WTC11 (cell line): ENCODE measurements at regions not wholly inside any gene's neighbourhood (a gene's known extent, or its start where the extent isn't known, plus 50 kb on each side); places are given as distances from the start of the nearest gene placed in this dataset.

Source experiments
- ATAC-seq: fragments of 200-7000 bp; cut with Tn5 transposase; 2 replicates; pipeline ENCODE4 v1.10.0; 2021; ENCODE audit warnings: mild to moderate bottlenecking, moderate library complexity
- CTCF ChIA-PET: fragments of 300-600 bp; sonication (Branson Sonifier 250); formaldehyde crosslinking; loops from one replicate; lab custom pipeline; 2021; ENCODE audit warnings: antibody characterized with exemption; lab: Charles Lee
- POLR2A ChIA-PET: fragments of 350-600 bp; sonication (Branson Sonifier 250); formaldehyde crosslinking; loops from one replicate; lab custom pipeline; 2021; ENCODE audit warnings: antibody characterized with exemption; lab: Charles Lee
- DNase-seq: peaks from one replicate; pipeline ENCODE4 v3.0.0; 2021; ENCODE audit warnings: low spot score
- H3K27ac Mint-ChIP-seq: 2 replicates; pipeline ENCODE4 v1.8.0; 2021; ENCODE audit warnings: mixed read lengths
- H3K27me3 Mint-ChIP-seq: 2 replicates; pipeline ENCODE4 v1.8.0; 2021; ENCODE audit warnings: low read depth, mild to moderate bottlenecking, moderate library complexity, mixed read lengths
- H3K36me3 Mint-ChIP-seq: 2 replicates; pipeline ENCODE4 v1.8.0; 2021; ENCODE audit warnings: mixed read lengths
- H3K4me1 Mint-ChIP-seq: 2 replicates; pipeline ENCODE4 v1.8.0; 2022; ENCODE audit warnings: mixed read lengths
- H3K4me3 Mint-ChIP-seq: 2 replicates; pipeline ENCODE4 v1.8.0; 2021; ENCODE audit warnings: mild to moderate bottlenecking, moderate library complexity, mixed read lengths
- H3K9me3 Mint-ChIP-seq: 2 replicates; pipeline ENCODE4 v1.8.0; 2021; ENCODE audit warnings: mixed read lengths
- CREM ChIP-seq: sonication (generic); formaldehyde crosslinking; IDR thresholded peaks from 2 replicates; pipeline ENCODE4 v1.8.1; 2022; ENCODE audit warnings: mild to moderate bottlenecking, missing genetic modification reagents, moderate library complexity
- ELF4 ChIP-seq: sonication (generic); formaldehyde crosslinking; IDR thresholded peaks from 2 replicates; pipeline ENCODE4 v1.8.1; 2022; ENCODE audit warnings: low read depth, mild to moderate bottlenecking, moderate library complexity, missing genetic modification reagents
- EMX1 ChIP-seq: fragments of 250-450 bp; sonication (Bioruptor Pico); IDR thresholded peaks from 2 replicates; pipeline ENCODE4 v1.8.0; 2021; ENCODE audit warnings: mild to moderate bottlenecking
- GABPB1 ChIP-seq: sonication (generic); formaldehyde crosslinking; IDR thresholded peaks from 2 replicates; pipeline ENCODE4 v1.8.1; 2023; ENCODE audit warnings: mild to moderate bottlenecking, missing genetic modification reagents
- GTF2I ChIP-seq: fragments of 250-450 bp; sonication (Bioruptor Pico); conservative IDR thresholded peaks from 2 replicates; pipeline ENCODE4 v1.4.0; 2021; ENCODE audit warnings: mild to moderate bottlenecking
- IRF2 ChIP-seq: sonication (generic); formaldehyde crosslinking; IDR thresholded peaks from 2 replicates; pipeline ENCODE4 v1.8.0; 2022; ENCODE audit warnings: low read depth, missing genetic modification reagents, borderline replicate concordance
- JAZF1 ChIP-seq: fragments of 250-450 bp; sonication (Bioruptor Pico); IDR thresholded peaks from 2 replicates; pipeline ENCODE4 v1.9.0; 2021; ENCODE audit warnings: moderate library complexity, mild to moderate bottlenecking, inconsistent platforms
- MAX ChIP-seq: sonication (generic); formaldehyde crosslinking; IDR thresholded peaks from 2 replicates; pipeline ENCODE4 v1.8.0; 2022; ENCODE audit warnings: mild to moderate bottlenecking, missing genetic modification reagents
- NR1H2 ChIP-seq: sonication (generic); formaldehyde crosslinking; IDR thresholded peaks from 2 replicates; pipeline ENCODE4 v1.9.0; 2021; ENCODE audit warnings: mild to moderate bottlenecking, moderate library complexity, missing genetic modification reagents
- RORB ChIP-seq: fragments of 250-450 bp; sonication (Bioruptor Pico); IDR thresholded peaks from 2 replicates; pipeline ENCODE4 v1.9.0; 2021; ENCODE audit warnings: mild to moderate bottlenecking
- SOX15 ChIP-seq: fragments of 250-450 bp; sonication (Bioruptor Pico); IDR thresholded peaks from 2 replicates; pipeline ENCODE4 v1.9.0; 2021; ENCODE audit warnings: mild to moderate bottlenecking
- ZNF512 ChIP-seq: sonication (generic); formaldehyde crosslinking; IDR thresholded peaks from 2 replicates; pipeline ENCODE4 v1.8.1; 2022; ENCODE audit warnings: missing genetic modification reagents, borderline replicate concordance
- ZNF671 ChIP-seq: fragments of 250-450 bp; sonication (Bioruptor Pico); IDR thresholded peaks from 2 replicates; pipeline ENCODE4 v1.8.0; 2021; ENCODE audit warnings: mild to moderate bottlenecking
- TF ChIP-seq, protein P1 (sequence below): sonication (generic); formaldehyde crosslinking; IDR thresholded peaks from 2 replicates; pipeline ENCODE4 v1.8.0; 2022; ENCODE audit warnings: missing genetic modification reagents
- TF ChIP-seq, protein P2 (sequence below): sonication (generic); formaldehyde crosslinking; IDR thresholded peaks from 2 replicates; pipeline ENCODE4 v1.8.0; 2023; ENCODE audit warnings: mild to moderate bottlenecking, missing genetic modification reagents

DNA sequence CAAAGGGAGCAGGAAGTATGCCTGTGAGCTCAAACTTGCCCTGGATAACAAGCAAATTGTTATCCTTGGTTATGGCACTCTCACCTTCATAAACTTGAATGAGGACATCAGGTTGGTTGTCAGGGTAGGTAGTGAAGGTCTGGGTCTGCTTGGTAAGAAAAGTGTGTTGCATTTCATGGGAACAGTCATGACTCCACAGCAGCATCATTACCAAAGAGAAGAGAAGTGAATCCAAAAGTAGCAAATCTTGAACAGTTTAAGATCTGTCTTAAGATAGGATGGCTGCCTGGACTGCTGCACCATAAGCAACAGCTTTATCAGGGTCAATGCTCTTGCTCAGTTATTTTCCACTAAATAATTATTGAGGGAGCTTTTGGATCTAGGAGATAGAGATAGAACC, 350.7 kb upstream of the MAP2 start (continued):
- TF ChIP-seq ZNF512 = no peak
- TF ChIP-seq, protein P1, sequence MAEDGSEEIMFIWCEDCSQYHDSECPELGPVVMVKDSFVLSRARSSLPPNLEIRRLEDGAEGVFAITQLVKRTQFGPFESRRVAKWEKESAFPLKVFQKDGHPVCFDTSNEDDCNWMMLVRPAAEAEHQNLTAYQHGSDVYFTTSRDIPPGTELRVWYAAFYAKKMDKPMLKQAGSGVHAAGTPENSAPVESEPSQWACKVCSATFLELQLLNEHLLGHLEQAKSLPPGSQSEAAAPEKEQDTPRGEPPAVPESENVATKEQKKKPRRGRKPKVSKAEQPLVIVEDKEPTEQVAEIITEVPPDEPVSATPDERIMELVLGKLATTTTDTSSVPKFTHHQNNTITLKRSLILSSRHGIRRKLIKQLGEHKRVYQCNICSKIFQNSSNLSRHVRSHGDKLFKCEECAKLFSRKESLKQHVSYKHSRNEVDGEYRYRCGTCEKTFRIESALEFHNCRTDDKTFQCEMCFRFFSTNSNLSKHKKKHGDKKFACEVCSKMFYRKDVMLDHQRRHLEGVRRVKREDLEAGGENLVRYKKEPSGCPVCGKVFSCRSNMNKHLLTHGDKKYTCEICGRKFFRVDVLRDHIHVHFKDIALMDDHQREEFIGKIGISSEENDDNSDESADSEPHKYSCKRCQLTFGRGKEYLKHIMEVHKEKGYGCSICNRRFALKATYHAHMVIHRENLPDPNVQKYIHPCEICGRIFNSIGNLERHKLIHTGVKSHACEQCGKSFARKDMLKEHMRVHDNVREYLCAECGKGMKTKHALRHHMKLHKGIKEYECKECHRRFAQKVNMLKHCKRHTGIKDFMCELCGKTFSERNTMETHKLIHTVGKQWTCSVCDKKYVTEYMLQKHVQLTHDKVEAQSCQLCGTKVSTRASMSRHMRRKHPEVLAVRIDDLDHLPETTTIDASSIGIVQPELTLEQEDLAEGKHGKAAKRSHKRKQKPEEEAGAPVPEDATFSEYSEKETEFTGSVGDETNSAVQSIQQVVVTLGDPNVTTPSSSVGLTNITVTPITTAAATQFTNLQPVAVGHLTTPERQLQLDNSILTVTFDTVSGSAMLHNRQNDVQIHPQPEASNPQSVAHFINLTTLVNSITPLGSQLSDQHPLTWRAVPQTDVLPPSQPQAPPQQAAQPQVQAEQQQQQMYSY (CRISPR knock-in tag) = no peak
- TF ChIP-seq EMX1 = no peak

DNA sequence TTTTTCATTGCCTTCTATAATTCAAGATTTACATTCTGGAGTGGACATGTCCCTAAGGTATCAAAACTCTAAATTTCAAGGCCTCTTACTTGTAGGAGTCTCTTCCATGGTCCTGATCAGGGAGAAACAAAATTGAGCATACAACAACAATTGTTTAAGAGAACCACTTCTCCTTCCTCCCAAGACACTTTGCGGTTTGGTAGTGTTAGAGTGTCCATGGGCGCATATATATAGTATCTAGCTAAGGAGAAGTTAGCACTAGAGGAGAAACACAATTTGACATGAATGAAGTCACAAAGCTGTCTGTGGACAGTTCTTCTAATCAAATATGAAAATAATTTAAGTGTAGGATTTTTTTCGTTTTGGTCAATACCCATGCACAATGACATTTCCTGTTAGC, 349.1 kb upstream of the MAP2 start:
- CTCF ChIA-PET = no interaction called here
- no peak for ATAC-seq
- Mint-ChIP-seq H3K36me3 (peaks cover 12% of the 10 kb centered on the region; the same call in 1 of the 2 replicates), H3K9me3 (peaks cover 30% of the 10 kb centered on the region), H3K4me1 (peaks cover 18% of the 10 kb centered on the region), H3K27me3 (no peaks in the 10 kb centered on the region), H3K27ac (no peak overlapping the region), H3K4me3 (no peak overlapping the region)
- no peak for DNase-seq
- POLR2A ChIA-PET = no interaction called here
- TF ChIP-seq, protein P2, sequence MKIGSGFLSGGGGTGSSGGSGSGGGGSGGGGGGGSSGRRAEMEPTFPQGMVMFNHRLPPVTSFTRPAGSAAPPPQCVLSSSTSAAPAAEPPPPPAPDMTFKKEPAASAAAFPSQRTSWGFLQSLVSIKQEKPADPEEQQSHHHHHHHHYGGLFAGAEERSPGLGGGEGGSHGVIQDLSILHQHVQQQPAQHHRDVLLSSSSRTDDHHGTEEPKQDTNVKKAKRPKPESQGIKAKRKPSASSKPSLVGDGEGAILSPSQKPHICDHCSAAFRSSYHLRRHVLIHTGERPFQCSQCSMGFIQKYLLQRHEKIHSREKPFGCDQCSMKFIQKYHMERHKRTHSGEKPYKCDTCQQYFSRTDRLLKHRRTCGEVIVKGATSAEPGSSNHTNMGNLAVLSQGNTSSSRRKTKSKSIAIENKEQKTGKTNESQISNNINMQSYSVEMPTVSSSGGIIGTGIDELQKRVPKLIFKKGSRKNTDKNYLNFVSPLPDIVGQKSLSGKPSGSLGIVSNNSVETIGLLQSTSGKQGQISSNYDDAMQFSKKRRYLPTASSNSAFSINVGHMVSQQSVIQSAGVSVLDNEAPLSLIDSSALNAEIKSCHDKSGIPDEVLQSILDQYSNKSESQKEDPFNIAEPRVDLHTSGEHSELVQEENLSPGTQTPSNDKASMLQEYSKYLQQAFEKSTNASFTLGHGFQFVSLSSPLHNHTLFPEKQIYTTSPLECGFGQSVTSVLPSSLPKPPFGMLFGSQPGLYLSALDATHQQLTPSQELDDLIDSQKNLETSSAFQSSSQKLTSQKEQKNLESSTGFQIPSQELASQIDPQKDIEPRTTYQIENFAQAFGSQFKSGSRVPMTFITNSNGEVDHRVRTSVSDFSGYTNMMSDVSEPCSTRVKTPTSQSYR (CRISPR knock-in tag) = no peak

DNA sequence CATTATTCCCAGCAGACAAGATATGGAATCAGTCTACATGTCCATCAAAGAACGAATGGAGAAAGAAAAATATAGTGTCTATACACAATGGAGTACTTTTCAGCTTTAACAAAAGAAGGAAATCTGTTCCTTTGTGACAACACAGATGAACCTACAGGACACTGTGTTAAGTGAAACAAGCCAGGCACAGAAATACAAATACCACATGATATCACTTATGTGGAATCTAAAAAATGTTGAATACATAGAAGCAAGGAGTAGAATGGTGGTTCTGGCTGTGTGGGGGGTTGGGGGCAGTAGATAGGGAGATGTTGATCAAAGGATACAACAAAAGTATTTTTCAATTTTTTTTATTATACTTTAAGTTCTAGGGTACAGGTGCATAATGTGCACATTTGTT, 347.7 kb upstream of the MAP2 start:
- Mint-ChIP-seq H3K4me3 (no peak overlapping the region), H3K36me3 (peaks cover 12% of the 10 kb centered on the region; the same call in 1 of the 2 replicates), H3K9me3 (peaks cover 30% of the 10 kb centered on the region), H3K27ac (no peak overlapping the region), H3K27me3 (no peaks in the 10 kb centered on the region), H3K4me1 (peaks cover 22% of the 10 kb centered on the region)
- no peak for TF ChIP-seq MAX (CRISPR knock-in tag)
- TF ChIP-seq NR1H2 (CRISPR knock-in tag) = no peak
- TF ChIP-seq GABPB1 = no peak
- TF ChIP-seq IRF2 (CRISPR knock-in tag) = no peak
- no peak for TF ChIP-seq SOX15 (CRISPR knock-in tag)
- TF ChIP-seq ELF4 (CRISPR knock-in tag) = no peak
- TF ChIP-seq CREM = no peak
- no peak for TF ChIP-seq JAZF1 (CRISPR knock-in tag)
- TF ChIP-seq ZNF671 = no peak
- TF ChIP-seq, protein P1 (CRISPR knock-in tag) = no peak
- TF ChIP-seq RORB = no peak
- TF ChIP-seq GTF2I = no peak
- ChIA-PET CTCF (no interaction called here), POLR2A (no interaction called here)
- DNase-seq = no peak
- no peak for ATAC-seq
